ENCODE measurements at regions not wholly inside any gene's neighbourhood (a gene's known extent, or its start where the extent isn't known, plus 50 kb on each side); places are given as distances from the start of the nearest gene placed in this dataset.

GRCh38 chr20:39651645-39652325, 689.6 kb downstream of the DHX35 start:
- no peak for DNase-seq (ENCODE audit: low spot score)
- ATAC-seq, result no peak
- intact Hi-C loops (cut with DNase I), result no loop called here

DNA sequence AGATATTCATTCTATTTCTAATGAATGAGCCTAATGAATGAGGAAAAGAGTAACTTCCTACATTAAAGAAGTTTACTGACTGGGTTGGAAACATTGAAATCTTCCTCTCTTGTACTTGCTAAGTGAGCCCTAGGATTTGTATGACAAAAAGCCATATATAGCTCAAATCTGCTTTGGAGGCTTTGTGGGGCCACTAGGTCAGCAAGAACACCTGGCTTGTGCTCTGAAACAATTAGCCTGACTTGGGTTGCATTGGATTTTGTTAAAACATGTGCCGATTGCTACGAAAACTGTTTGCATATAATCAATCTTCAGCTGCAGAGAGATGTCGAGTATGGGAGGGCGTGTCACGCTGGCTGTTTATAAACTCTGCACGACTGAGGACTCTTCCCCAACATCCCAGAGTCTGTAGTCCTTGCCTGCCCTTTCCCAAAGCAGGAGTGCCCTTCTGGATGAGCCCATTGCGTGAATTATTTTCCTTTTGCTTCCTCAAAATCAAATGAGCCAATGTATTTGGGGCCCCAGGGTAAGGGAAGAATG, 684.8 kb downstream of the DHX35 start:
- no peak for ATAC-seq
- DNase-seq (ENCODE audit: low spot score), result no peak

DNA sequence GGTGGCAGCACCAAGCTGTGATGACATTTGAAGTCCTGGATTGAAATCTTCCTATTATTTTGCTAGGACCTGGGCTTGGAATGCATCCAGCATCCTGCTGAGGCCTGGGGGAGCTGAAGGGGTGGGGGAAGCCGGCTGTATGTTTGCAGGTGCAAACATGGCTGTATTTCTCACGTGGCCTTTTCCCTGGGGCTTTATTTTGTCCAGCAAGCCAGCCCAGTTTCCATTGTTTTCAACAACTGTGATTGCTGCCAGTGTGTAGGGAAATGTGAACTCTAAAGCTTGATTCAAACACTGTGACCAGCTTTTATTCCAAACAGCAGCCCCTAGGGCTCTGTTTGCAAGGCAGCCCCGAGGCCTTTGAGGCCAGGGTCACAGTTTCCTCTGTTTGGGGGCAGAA, 683.0 kb downstream of the DHX35 start:
- intact Hi-C loops (cut with DNase I), result no loop called here
- DNase-seq (ENCODE audit: low spot score), result no peak
- ATAC-seq, result no peak

More for the DNA sequence above, 684.8 kb downstream of the DHX35 start:
- intact Hi-C loops (cut with DNase I), result no loop called here

GRCh38 chr20:39643292-39643691, 681.1 kb downstream of the DHX35 start:
- no peak for DNase-seq (ENCODE audit: low spot score)
- intact Hi-C loops (cut with DNase I), result no loop called here
- no peak for ATAC-seq

- no peak for ATAC-seq
- DNase-seq (ENCODE audit: low spot score), result no peak
- intact Hi-C loops (cut with DNase I), result no loop called here
These were observed 679.3 kb downstream of the DHX35 start for GRCh38 chr20:39641423-39641822.

DNA sequence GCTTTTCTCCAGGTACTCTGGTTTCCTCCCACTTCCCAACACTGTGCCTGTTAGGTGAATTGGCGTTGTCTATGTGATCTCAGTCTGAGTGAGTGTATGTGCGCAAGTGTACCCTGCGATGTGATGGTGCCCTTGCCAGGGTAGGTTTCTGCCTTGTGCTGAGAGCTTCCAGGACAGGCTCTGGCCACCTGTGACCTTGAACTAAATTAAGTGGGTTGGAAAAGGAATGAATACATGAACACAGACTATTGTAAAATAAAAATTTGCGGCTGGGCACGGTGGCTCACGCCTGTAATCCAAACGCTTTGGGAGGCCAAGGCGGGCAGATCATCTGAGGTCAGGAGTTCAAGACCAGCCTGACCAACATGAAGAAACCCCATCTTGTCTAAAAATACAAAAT, 678.0 kb downstream of the DHX35 start:
- intact Hi-C loops (cut with DNase I), result no loop called here

GRCh38 chr20:39638731-39639130, 676.6 kb downstream of the DHX35 start:
- intact Hi-C loops (cut with DNase I), result no loop called here
- DNase-seq (ENCODE audit: low spot score) (no peak), ATAC-seq (no peak)

More for the DNA sequence above, 678.0 kb downstream of the DHX35 start:
- no peak for ATAC-seq
- no peak for DNase-seq (ENCODE audit: low spot score)

DNA sequence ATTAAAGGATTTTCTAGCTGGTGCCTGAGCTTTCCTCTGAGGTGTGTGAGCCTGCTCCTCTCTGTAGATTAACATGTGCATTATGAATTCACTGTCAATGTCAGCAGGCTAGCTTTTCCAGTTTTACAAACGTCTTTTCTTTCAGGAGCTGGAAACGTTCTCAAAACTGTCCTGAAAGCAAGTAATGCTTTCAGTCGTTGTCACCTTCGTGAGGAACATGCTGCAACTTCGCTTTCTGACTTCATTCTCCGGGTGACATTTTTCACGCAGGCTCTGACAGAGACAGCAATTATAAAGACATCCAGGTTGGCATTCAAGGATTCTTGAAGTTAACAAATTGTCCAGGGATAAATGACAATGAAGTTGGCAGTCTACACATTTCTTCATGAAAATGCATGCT, 671.5 kb downstream of the DHX35 start:
- no peak for DNase-seq (ENCODE audit: low spot score)
- ATAC-seq, result no peak
- intact Hi-C loops (cut with DNase I), result no loop called here

DNA sequence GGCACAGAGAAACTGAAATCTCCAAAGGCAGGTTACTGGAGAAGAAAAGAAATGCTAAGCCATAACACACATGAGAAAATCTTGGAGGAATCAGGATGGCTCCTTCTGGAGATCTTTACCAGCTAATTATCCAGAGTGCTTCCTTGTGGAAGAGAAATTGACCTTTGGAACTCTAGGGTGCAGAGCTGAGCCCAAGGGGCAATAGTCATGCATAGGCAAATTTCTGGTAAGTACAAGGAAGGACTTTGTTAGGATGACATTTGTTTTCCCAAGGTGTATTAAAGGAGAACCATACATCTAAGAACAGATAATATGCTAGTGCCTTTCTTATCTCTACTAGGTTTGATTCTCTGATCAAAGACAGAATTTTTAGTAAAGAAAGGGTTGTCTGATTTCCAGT, 670.6 kb downstream of the DHX35 start:
- DNase-seq (ENCODE audit: low spot score), result no peak
- ATAC-seq, result no peak
- intact Hi-C loops (cut with DNase I), result no loop called here

- intact Hi-C loops (cut with DNase I), result no loop called here
- ATAC-seq (no peak), DNase-seq (ENCODE audit: low spot score) (no peak)
These were observed 670.0 kb downstream of the DHX35 start for GRCh38 chr20:39632176-39632575.

- no peak for DNase-seq (ENCODE audit: low spot score)
- intact Hi-C loops (cut with DNase I), result no loop called here
- no peak for ATAC-seq
These were observed 669.4 kb downstream of the DHX35 start for GRCh38 chr20:39631557-39631956.

- DNase-seq (ENCODE audit: low spot score) (no peak), ATAC-seq (no peak)
- intact Hi-C loops (cut with DNase I), result no loop called here
These were observed 668.2 kb downstream of the DHX35 start for GRCh38 chr20:39630215-39630908.

- DNase-seq (ENCODE audit: low spot score) (no peak), ATAC-seq (peak; percentile 36)
- intact Hi-C loops (cut with DNase I), result no loop called here
These were observed 665.6 kb downstream of the DHX35 start for GRCh38 chr20:39627765-39628164.

DNA sequence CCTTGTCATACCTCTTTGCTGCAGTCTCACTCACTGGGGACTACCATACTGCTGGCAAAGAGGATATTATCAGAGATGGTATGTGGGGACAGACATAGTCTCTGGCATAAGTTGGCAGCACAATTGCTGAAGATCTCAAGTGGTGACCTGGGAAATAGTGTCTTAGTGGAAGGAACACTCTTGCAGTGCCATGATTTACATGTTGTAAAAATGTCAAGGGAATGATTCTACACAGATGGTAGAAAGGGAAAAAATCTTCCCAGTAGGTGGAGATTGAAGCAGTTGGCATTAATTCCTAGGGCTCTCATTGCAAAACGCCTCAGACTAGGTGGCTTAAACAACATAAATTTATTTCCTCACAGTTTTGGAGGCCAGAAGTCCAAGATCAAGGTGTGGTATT, 662.2 kb downstream of the DHX35 start:
- ATAC-seq (no peak), DNase-seq (ENCODE audit: low spot score) (no peak)
- intact Hi-C loops (cut with DNase I), result no loop called here

- ATAC-seq (peak; percentile 87), DNase-seq (ENCODE audit: low spot score) (no peak)
- intact Hi-C loops (cut with DNase I), result no loop called here
These were observed 661.6 kb downstream of the DHX35 start for GRCh38 chr20:39623584-39624234.

DNA sequence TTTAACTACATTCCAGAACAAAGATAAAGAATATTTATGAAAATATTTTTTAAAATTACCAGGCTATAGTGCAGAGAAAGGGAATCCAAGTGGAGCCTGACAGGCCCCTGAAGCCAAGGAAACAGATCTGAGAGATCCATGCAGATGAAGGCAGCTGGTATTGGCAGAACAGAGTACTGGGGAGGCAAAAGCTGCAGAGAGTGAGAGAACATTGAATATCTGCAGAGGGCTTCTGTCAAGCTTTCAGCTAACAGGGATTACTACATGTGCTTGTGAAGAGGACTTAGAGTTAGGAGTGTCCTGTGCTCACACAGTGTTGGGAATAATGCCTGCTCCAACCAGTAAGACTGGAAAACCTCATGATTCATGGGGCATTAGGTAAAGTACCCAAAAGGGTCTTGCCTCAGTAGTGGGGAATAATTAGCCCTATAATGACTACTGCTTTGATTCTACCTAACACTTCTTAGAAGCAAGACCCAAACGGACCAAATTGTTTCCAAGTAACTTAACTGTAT, 657.2 kb downstream of the DHX35 start:
- ATAC-seq (no peak), DNase-seq (ENCODE audit: low spot score) (no peak)
- intact Hi-C loops (cut with DNase I), result no loop called here

DNA sequence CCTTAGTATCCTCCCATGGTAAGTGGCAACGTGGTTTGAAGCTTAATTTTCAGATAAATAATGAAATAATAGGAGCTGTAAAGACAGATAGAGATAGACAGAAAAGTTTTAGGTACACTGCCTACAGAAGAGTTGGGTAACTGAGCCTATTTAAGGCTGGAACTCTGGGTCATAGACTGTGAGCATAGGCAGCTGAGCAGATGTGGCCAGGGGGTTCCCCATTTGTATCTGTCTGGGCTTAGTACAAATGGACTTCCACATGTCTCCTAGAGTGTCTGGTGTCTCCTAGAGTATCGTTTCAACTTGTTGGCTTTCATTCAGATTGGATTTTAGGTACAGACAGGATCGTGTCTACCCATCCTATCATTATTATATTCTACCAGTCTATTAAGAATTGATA, 649.8 kb downstream of the DHX35 start:
- intact Hi-C loops (cut with DNase I), result no loop called here
- ATAC-seq, result no peak
- no peak for DNase-seq (ENCODE audit: low spot score)

GRCh38 chr20:39607141-39607540, 645.0 kb downstream of the DHX35 start:
- no peak for DNase-seq (ENCODE audit: low spot score)
- ATAC-seq, result no peak
- intact Hi-C loops (cut with DNase I), result no loop called here

DNA sequence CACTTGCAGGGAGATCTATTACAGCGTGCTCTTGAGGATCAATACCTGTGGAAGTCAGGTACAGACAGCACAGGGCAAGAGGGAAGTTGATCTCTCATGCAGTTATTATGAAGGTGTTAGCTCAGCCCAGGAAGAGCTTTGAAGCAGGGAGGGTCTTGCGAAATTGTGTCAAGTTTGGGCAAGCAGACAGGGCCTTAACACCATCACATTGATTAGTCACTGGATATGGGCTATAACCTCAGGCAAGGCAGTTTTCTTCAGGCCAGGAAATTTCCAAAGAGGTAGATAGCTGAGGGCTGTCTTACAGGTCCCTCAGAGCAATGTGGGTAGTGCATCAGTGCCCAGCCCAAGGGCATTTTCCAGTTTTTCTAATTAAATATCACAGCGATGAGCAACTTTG, 643.8 kb downstream of the DHX35 start:
- DNase-seq (ENCODE audit: low spot score) (no peak), ATAC-seq (no peak)
- intact Hi-C loops (cut with DNase I), result no loop called here

- intact Hi-C loops (cut with DNase I), result no loop called here
- DNase-seq (ENCODE audit: low spot score) (no peak), ATAC-seq (no peak)
These were observed 643.2 kb downstream of the DHX35 start for GRCh38 chr20:39605361-39605760.

Measured in sciatic nerve (tissue), 2 donors.